AG08395 (cell line): ENCODE measurements at regions not wholly inside any gene's neighbourhood (a gene's known extent, or its start where the extent isn't known, plus 50 kb on each side); places are given as distances from the start of the nearest gene placed in this dataset.

ENCODE experiments used
- DNase-seq: peaks from one replicate; pipeline ENCODE4 v3.0.0; 2012; ENCODE audit warnings: mixed read lengths, low spot score

- DNase-seq = no peak
These were observed 820.4 kb downstream of the GALR1 start for GRCh38 chr18:78069784-78070664.

- DNase-seq = no peak
These were observed 821.6 kb downstream of the GALR1 start for GRCh38 chr18:78071166-78071710.

- no peak for DNase-seq
These were observed 822.1 kb downstream of the GALR1 start for GRCh38 chr18:78071776-78072175.

GRCh38 chr18:78072375-78072774, 822.7 kb downstream of the GALR1 start:
- no peak for DNase-seq

GRCh38 chr18:78073275-78073674, 823.6 kb downstream of the GALR1 start:
- no peak for DNase-seq

- DNase-seq = no peak
These were observed 824.9 kb downstream of the GALR1 start for GRCh38 chr18:78074400-78075020.

- no peak for DNase-seq
These were observed 830.4 kb downstream of the GALR1 start for GRCh38 chr18:78080081-78080480.

- DNase-seq = no peak
These were observed 831.1 kb downstream of the GALR1 start for GRCh38 chr18:78080761-78081160.

GRCh38 chr18:78082816-78083215, 833.2 kb downstream of the GALR1 start:
- no peak for DNase-seq

- DNase-seq = no peak
These were observed 835.9 kb downstream of the GALR1 start for GRCh38 chr18:78085241-78086185.

GRCh38 chr18:78086931-78087330, 837.3 kb downstream of the GALR1 start:
- DNase-seq = no peak

- DNase-seq = no peak
These were observed 837.7 kb downstream of the GALR1 start for GRCh38 chr18:78087338-78087737.

- no peak for DNase-seq
These were observed 840.9 kb downstream of the GALR1 start for GRCh38 chr18:78090584-78090983.

GRCh38 chr18:78092901-78093300, 843.3 kb downstream of the GALR1 start:
- DNase-seq = no peak

GRCh38 chr18:78099979-78100588, 850.4 kb downstream of the GALR1 start:
- no peak for DNase-seq

- DNase-seq = no peak
These were observed 851.4 kb downstream of the GALR1 start for GRCh38 chr18:78101091-78101490.

GRCh38 chr18:78102135-78102534, 852.5 kb downstream of the GALR1 start:
- DNase-seq = no peak

- no peak for DNase-seq
These were observed 856.0 kb downstream of the GALR1 start for GRCh38 chr18:78105611-78106010.

GRCh38 chr18:78106946-78107345, 857.3 kb downstream of the GALR1 start:
- no peak for DNase-seq

GRCh38 chr18:78107363-78107762, 857.7 kb downstream of the GALR1 start:
- DNase-seq = no peak

- no peak for DNase-seq
These were observed 858.9 kb downstream of the GALR1 start for GRCh38 chr18:78108554-78108953.
